Loucy (cell line): ENCODE measurements at regions not wholly inside any gene's neighbourhood (a gene's known extent, or its start where the extent isn't known, plus 50 kb on each side); places are given as distances from the start of the nearest gene placed in this dataset.

Experiments used
- H2AFZ ChIP-seq: fragments of 200-600 bp; sonication (generic); 2 replicates; pipeline ENCODE4 v1.6.0; 2016; ENCODE audit warnings: antibody characterized with exemption, mild to moderate bottlenecking, low read length, moderate library complexity
- H3F3A ChIP-seq: fragments of 200-600 bp; 2 replicates; pipeline ENCODE4 v1.6.0; 2016; ENCODE audit warnings: antibody characterized with exemption, low read depth, mild to moderate bottlenecking
- H3K27me3 ChIP-seq: fragments of 200-600 bp; sonication (generic); 2 replicates; pipeline ENCODE4 v1.6.1; 2014; ENCODE audit warnings: low read length, mild to moderate bottlenecking; ENCODE audit not compliant: insufficient read depth, poor library complexity, severe bottlenecking
- H3K36me3 ChIP-seq: fragments of 200-600 bp; sonication (generic); 2 replicates; pipeline ENCODE4 v1.6.1; 2016; ENCODE audit warnings: low read length; ENCODE audit not compliant: insufficient read depth
- H3K4me1 ChIP-seq: fragments of 200-600 bp; sonication (generic); 2 replicates; pipeline ENCODE4 v1.5.1; 2014; ENCODE audit warnings: low read length, mild to moderate bottlenecking; ENCODE audit not compliant: insufficient read depth, poor library complexity, severe bottlenecking
- H3K4me2 ChIP-seq: fragments of 200-600 bp; sonication (generic); 2 replicates; pipeline ENCODE4 v1.6.0; 2014; ENCODE audit warnings: antibody characterized with exemption, low read length, low read depth, mild to moderate bottlenecking; ENCODE audit not compliant: poor library complexity, severe bottlenecking
- H3K4me3 ChIP-seq: fragments of 200-600 bp; sonication (generic); 2 replicates; pipeline ENCODE4 v1.5.1; 2014; ENCODE audit warnings: low read length, mild to moderate bottlenecking, mixed read lengths; ENCODE audit not compliant: poor library complexity, severe bottlenecking
- H3K79me2 ChIP-seq: fragments of 200-600 bp; sonication (generic); 2 replicates; pipeline ENCODE4 v1.6.1; 2014; ENCODE audit warnings: low read length; ENCODE audit not compliant: insufficient read depth
- H3K9ac ChIP-seq: fragments of 200-600 bp; sonication (generic); 2 replicates; pipeline ENCODE4 v1.6.0; 2014; ENCODE audit warnings: mild to moderate bottlenecking, low read depth, low read length, moderate library complexity; ENCODE audit not compliant: poor library complexity, severe bottlenecking
- H3K9me2 ChIP-seq: fragments of 200-600 bp; sonication (generic); replicated peaks from 2 replicates; pipeline ENCODE4 v1.6.1; 2016; ENCODE audit warnings: low read depth, low read length, mixed read lengths
- H3K9me3 ChIP-seq: fragments of 200-600 bp; sonication (generic); 2 replicates; pipeline ENCODE4 v1.6.1; 2014; ENCODE audit warnings: mild to moderate bottlenecking, antibody characterized with exemption, low read length, low read depth; ENCODE audit not compliant: insufficient read depth
- H4K20me1 ChIP-seq: fragments of 200-600 bp; sonication (generic); 2 replicates; pipeline ENCODE4 v1.6.0; 2014; ENCODE audit warnings: antibody characterized with exemption, low read length, mild to moderate bottlenecking; ENCODE audit not compliant: insufficient read depth, poor library complexity, severe bottlenecking
- CTCF ChIP-seq: fragments of 200-600 bp; sonication (generic); conservative IDR thresholded peaks from 2 replicates; pipeline ENCODE4 v1.5.1; 2014; ENCODE audit warnings: mild to moderate bottlenecking, antibody characterized with exemption, low read length
- EZH2phosphoT487 ChIP-seq: fragments of 200-600 bp; IDR thresholded peaks from 2 replicates; pipeline ENCODE4 v1.6.1; 2018; ENCODE audit warnings: antibody characterized with exemption, mild to moderate bottlenecking, moderate library complexity, borderline replicate concordance

- Histone ChIP-seq H3K9me2 (no peaks in the 10 kb centered on the region), H3K4me1 (peaks cover 41% of the 10 kb centered on the region), H3K79me2 (peaks cover 31% of the 10 kb centered on the region), H3K4me3 (no peak overlapping the region), H4K20me1 (no peaks in the 10 kb centered on the region), H3K4me2 (no peak overlapping the region), H3F3A (no peaks in the 10 kb centered on the region), H3K9me3 (no peaks in the 10 kb centered on the region), H3K36me3 (no peaks in the 10 kb centered on the region), H3K27me3 (no peaks in the 10 kb centered on the region), H2AFZ (no peak overlapping the region), H3K9ac (no peak overlapping the region)
- TF ChIP-seq EZH2phosphoT487 (no peak), CTCF (no peak)
These were observed 69.0 kb downstream of the SIPA1L2 start for GRCh38 chr1:232560940-232561339.

DNA sequence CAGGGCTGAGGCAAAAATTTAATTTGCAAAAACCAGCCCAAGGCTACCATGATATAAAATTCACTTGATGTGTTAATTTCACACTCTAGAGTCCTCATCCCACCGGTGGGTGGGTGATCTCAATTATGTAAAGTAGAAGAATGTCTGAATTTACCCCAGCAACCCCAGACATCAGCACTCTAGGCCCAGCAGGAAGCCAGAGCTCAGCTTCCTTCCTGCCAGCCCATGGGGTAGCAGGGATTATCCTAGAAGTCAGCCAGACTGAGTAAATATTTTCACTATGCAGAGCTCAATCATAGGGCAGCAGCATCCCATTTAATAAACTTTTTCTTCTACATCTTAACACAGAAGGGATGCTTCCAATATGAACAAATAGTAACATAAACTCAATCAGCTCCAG lies 71.0 kb downstream of the SIPA1L2 start:
- H3K9ac ChIP-seq, result peak overlapping the region; percentile 7
- H3K4me1 ChIP-seq, result peaks cover 40% of the 10 kb centered on the region
- H3K9me2 ChIP-seq, result no peaks in the 10 kb centered on the region
- H2AFZ ChIP-seq, result no peak overlapping the region
- H3F3A ChIP-seq, result no peaks in the 10 kb centered on the region
- H3K79me2 ChIP-seq, result peaks cover 37% of the 10 kb centered on the region
- H3K27me3 ChIP-seq, result no peaks in the 10 kb centered on the region
- H3K4me3 ChIP-seq, result peak overlapping the region; percentile 3
- H3K4me2 ChIP-seq, result peak overlapping the region; percentile 56
- no peaks in the 10 kb centered on the region for H4K20me1 ChIP-seq
- H3K9me3 ChIP-seq, result no peaks in the 10 kb centered on the region
- no peaks in the 10 kb centered on the region; the same call in 1 of the 2 replicates for H3K36me3 ChIP-seq
- TF ChIP-seq CTCF (no peak), EZH2phosphoT487 (no peak)

DNA sequence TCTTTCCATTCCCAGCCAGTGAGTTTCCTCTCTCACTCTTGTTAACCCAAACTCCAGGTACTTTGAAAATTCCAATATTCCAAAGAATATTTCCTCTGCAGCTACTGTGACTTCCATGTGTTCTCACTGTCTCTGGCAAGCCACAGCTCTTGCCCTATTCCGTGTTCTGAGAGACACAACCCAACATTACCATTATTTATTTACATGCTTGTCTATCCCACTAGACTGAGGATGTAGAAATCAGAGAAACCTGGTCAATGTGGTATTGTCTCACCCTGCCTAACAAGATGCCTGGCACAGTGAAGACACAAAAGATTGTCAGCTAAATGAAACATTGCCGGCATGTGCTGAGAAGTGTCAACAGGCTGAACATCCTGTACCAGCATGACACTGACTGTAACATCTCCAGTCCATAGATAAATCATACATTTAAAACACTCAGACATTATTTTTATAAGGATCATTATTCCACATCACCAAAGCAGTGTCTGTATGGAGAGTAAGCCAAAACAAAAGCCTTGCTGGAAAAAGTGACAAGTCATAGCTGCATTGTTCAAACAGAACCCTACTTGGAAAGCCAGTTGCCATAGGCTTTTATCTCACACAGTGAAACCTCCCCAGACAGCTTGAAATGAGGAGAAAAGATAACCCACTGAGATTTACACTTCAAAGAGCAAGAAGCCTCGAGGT lies 72.3 kb downstream of the SIPA1L2 start:
- Histone ChIP-seq H3K79me2 (peaks cover 37% of the 10 kb centered on the region), H3K9me3 (no peaks in the 10 kb centered on the region), H3K9ac (no peak overlapping the region), H3K27me3 (no peaks in the 10 kb centered on the region), H3K36me3 (no peaks in the 10 kb centered on the region; the same call in 1 of the 2 replicates), H3K9me2 (no peaks in the 10 kb centered on the region), H4K20me1 (no peaks in the 10 kb centered on the region), H3K4me2 (no peak overlapping the region), H3F3A (no peaks in the 10 kb centered on the region), H3K4me1 (peaks cover 35% of the 10 kb centered on the region), H3K4me3 (no peak overlapping the region), H2AFZ (no peak overlapping the region)
- TF ChIP-seq EZH2phosphoT487 (no peak), CTCF (no peak)
